ENCODE measurements at regions not wholly inside any gene's neighbourhood (a gene's known extent, or its start where the extent isn't known, plus 50 kb on each side); places are given as distances from the start of the nearest gene placed in this dataset.
A peak's percentile ranks its signal among the peaks of the same experiment; 100 is the strongest.

- Histone ChIP-seq H3K4me1 (peaks cover 0 to 7% of the 10 kb centered on the region in 2 donors), H3K9me3 (no peaks in the 10 kb centered on the region), H3K36me3 (no peaks in the 10 kb centered on the region), H3K27ac (no peak overlapping the region), H3K27me3 (no peaks in the 10 kb centered on the region), H3K4me3 (no peak overlapping the region)
- TF ChIP-seq, protein P1, sequence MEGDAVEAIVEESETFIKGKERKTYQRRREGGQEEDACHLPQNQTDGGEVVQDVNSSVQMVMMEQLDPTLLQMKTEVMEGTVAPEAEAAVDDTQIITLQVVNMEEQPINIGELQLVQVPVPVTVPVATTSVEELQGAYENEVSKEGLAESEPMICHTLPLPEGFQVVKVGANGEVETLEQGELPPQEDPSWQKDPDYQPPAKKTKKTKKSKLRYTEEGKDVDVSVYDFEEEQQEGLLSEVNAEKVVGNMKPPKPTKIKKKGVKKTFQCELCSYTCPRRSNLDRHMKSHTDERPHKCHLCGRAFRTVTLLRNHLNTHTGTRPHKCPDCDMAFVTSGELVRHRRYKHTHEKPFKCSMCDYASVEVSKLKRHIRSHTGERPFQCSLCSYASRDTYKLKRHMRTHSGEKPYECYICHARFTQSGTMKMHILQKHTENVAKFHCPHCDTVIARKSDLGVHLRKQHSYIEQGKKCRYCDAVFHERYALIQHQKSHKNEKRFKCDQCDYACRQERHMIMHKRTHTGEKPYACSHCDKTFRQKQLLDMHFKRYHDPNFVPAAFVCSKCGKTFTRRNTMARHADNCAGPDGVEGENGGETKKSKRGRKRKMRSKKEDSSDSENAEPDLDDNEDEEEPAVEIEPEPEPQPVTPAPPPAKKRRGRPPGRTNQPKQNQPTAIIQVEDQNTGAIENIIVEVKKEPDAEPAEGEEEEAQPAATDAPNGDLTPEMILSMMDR (IDR thresholded peaks at IDR 0.05): no peak
- peak; percentile 26 for DNase-seq (ENCODE audit: low spot score)
Measured at GRCh38 chr1:19009126-19009881, 52.8 kb upstream of the IFFO2 start.

GRCh38 chr1:19007491-19008441 is 51.3 kb upstream of the IFFO2 start:
- Histone ChIP-seq H3K36me3 (no peaks in the 10 kb centered on the region), H3K4me1 (peaks cover 0 to 7% of the 10 kb centered on the region in 2 donors), H3K27me3 (no peaks in the 10 kb centered on the region), H3K27ac (no peak overlapping the region), H3K9me3 (no peaks in the 10 kb centered on the region), H3K4me3 (no peak overlapping the region)
- no peak for DNase-seq (ENCODE audit: low spot score)
- TF ChIP-seq, protein P1 (IDR thresholded peaks at IDR 0.05): no peak

DNA sequence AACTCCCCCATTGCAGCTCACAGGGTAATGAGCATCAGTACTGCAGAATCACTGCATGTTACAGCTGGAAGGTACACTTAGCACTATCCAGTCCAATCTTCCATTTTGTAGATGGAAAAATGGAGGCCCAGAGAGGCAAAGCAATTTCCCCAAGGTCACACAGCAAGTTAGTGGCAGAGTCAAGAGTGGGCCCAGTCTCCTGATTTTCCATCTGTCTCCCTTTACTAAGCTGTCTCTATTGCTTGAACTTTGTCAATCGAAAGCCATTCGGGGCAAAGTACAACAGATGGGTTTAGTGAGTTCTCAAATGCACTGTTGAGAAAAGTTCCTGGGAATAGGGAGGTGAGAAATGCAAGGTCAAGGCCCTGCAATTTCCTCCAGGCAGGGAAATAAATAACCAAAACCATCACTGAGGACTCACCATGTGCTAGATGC is 50.4 kb upstream of the IFFO2 start:
- H3K27ac ChIP-seq: no peak overlapping the region

More for the DNA sequence above, 50.4 kb upstream of the IFFO2 start:
- Histone ChIP-seq H3K27me3 (no peaks in the 10 kb centered on the region), H3K36me3 (no peaks in the 10 kb centered on the region), H3K4me1 (peaks cover 0 to 7% of the 10 kb centered on the region in 2 donors), H3K4me3 (no peak overlapping the region), H3K9me3 (peaks cover 0 to 3% of the 10 kb centered on the region in 2 donors)
- DNase-seq (ENCODE audit: low spot score): no peak
- TF ChIP-seq, protein P1 (IDR thresholded peaks at IDR 0.05): no peak
